ENCODE measurements at regions not wholly inside any gene's neighbourhood (a gene's known extent, or its start where the extent isn't known, plus 50 kb on each side); places are given as distances from the start of the nearest gene placed in this dataset.

DNA sequence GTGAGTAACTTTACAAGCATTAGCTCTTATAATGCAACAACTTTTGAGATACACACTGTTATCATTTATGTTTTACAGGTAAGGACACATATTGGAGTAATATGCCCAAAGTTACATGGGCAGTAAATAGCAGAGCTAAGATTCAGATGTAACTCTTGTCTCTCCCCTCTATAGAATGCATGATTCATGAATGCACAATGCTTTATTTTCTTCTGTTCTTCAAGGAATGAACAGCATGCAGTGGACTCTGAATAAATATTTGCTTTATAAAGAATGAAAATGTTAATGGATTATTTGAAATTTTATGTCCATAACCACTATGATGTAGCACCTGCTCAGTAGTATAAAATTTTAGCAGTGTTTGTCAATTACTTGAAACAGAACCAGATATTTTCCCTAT is 629.5 kb downstream of the KCTD16 start:
- H3K36me3 ChIP-seq (ENCODE audit: insufficient read depth), result no peaks in the 10 kb centered on the region
- H3K36me3 Mint-ChIP-seq (ENCODE audit: low read depth), result no peaks in the 10 kb centered on the region

More for the DNA sequence above, 629.5 kb downstream of the KCTD16 start:
- TF ChIP-seq JUNB (IDR thresholded peaks at IDR 0.05; ENCODE audit: unreplicated experiment) (no peak), NANOG (IDR thresholded peaks at IDR 0.05; ENCODE audit: borderline replicate concordance) (no peak), ZNF331 (CRISPR knock-in tag; IDR thresholded peaks at IDR 0.05; ENCODE audit: low read depth) (no peak), ZNF114 (CRISPR knock-in tag; IDR thresholded peaks at IDR 0.05) (no peak), EZH2 (IDR thresholded peaks at IDR 0.05; ENCODE audit: low read depth, unreplicated experiment) (no peak), EZH2phosphoT487 (IDR thresholded peaks at IDR 0.05; ENCODE audit: unreplicated experiment) (no peak), POLR2AphosphoS5 (IDR thresholded peaks at IDR 0.05; ENCODE audit: low read depth) (no peak), CREB1 (CRISPR knock-in tag; IDR thresholded peaks at IDR 0.05; ENCODE audit: low read depth) (no peak)
- TF ChIP-seq, protein P1, sequence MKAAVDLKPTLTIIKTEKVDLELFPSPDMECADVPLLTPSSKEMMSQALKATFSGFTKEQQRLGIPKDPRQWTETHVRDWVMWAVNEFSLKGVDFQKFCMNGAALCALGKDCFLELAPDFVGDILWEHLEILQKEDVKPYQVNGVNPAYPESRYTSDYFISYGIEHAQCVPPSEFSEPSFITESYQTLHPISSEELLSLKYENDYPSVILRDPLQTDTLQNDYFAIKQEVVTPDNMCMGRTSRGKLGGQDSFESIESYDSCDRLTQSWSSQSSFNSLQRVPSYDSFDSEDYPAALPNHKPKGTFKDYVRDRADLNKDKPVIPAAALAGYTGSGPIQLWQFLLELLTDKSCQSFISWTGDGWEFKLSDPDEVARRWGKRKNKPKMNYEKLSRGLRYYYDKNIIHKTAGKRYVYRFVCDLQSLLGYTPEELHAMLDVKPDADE (IDR thresholded peaks at IDR 0.05), result no peak
- TF ChIP-seq, protein P2, sequence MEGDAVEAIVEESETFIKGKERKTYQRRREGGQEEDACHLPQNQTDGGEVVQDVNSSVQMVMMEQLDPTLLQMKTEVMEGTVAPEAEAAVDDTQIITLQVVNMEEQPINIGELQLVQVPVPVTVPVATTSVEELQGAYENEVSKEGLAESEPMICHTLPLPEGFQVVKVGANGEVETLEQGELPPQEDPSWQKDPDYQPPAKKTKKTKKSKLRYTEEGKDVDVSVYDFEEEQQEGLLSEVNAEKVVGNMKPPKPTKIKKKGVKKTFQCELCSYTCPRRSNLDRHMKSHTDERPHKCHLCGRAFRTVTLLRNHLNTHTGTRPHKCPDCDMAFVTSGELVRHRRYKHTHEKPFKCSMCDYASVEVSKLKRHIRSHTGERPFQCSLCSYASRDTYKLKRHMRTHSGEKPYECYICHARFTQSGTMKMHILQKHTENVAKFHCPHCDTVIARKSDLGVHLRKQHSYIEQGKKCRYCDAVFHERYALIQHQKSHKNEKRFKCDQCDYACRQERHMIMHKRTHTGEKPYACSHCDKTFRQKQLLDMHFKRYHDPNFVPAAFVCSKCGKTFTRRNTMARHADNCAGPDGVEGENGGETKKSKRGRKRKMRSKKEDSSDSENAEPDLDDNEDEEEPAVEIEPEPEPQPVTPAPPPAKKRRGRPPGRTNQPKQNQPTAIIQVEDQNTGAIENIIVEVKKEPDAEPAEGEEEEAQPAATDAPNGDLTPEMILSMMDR (conservative IDR thresholded peaks at IDR 0.05; ENCODE audit: low read depth in 2 of 2), result no peak
- TF ChIP-seq, protein P3, sequence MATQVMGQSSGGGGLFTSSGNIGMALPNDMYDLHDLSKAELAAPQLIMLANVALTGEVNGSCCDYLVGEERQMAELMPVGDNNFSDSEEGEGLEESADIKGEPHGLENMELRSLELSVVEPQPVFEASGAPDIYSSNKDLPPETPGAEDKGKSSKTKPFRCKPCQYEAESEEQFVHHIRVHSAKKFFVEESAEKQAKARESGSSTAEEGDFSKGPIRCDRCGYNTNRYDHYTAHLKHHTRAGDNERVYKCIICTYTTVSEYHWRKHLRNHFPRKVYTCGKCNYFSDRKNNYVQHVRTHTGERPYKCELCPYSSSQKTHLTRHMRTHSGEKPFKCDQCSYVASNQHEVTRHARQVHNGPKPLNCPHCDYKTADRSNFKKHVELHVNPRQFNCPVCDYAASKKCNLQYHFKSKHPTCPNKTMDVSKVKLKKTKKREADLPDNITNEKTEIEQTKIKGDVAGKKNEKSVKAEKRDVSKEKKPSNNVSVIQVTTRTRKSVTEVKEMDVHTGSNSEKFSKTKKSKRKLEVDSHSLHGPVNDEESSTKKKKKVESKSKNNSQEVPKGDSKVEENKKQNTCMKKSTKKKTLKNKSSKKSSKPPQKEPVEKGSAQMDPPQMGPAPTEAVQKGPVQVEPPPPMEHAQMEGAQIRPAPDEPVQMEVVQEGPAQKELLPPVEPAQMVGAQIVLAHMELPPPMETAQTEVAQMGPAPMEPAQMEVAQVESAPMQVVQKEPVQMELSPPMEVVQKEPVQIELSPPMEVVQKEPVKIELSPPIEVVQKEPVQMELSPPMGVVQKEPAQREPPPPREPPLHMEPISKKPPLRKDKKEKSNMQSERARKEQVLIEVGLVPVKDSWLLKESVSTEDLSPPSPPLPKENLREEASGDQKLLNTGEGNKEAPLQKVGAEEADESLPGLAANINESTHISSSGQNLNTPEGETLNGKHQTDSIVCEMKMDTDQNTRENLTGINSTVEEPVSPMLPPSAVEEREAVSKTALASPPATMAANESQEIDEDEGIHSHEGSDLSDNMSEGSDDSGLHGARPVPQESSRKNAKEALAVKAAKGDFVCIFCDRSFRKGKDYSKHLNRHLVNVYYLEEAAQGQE (IDR thresholded peaks at IDR 0.05; ENCODE audit: unreplicated experiment), result no peak
- TF ChIP-seq, protein P4, sequence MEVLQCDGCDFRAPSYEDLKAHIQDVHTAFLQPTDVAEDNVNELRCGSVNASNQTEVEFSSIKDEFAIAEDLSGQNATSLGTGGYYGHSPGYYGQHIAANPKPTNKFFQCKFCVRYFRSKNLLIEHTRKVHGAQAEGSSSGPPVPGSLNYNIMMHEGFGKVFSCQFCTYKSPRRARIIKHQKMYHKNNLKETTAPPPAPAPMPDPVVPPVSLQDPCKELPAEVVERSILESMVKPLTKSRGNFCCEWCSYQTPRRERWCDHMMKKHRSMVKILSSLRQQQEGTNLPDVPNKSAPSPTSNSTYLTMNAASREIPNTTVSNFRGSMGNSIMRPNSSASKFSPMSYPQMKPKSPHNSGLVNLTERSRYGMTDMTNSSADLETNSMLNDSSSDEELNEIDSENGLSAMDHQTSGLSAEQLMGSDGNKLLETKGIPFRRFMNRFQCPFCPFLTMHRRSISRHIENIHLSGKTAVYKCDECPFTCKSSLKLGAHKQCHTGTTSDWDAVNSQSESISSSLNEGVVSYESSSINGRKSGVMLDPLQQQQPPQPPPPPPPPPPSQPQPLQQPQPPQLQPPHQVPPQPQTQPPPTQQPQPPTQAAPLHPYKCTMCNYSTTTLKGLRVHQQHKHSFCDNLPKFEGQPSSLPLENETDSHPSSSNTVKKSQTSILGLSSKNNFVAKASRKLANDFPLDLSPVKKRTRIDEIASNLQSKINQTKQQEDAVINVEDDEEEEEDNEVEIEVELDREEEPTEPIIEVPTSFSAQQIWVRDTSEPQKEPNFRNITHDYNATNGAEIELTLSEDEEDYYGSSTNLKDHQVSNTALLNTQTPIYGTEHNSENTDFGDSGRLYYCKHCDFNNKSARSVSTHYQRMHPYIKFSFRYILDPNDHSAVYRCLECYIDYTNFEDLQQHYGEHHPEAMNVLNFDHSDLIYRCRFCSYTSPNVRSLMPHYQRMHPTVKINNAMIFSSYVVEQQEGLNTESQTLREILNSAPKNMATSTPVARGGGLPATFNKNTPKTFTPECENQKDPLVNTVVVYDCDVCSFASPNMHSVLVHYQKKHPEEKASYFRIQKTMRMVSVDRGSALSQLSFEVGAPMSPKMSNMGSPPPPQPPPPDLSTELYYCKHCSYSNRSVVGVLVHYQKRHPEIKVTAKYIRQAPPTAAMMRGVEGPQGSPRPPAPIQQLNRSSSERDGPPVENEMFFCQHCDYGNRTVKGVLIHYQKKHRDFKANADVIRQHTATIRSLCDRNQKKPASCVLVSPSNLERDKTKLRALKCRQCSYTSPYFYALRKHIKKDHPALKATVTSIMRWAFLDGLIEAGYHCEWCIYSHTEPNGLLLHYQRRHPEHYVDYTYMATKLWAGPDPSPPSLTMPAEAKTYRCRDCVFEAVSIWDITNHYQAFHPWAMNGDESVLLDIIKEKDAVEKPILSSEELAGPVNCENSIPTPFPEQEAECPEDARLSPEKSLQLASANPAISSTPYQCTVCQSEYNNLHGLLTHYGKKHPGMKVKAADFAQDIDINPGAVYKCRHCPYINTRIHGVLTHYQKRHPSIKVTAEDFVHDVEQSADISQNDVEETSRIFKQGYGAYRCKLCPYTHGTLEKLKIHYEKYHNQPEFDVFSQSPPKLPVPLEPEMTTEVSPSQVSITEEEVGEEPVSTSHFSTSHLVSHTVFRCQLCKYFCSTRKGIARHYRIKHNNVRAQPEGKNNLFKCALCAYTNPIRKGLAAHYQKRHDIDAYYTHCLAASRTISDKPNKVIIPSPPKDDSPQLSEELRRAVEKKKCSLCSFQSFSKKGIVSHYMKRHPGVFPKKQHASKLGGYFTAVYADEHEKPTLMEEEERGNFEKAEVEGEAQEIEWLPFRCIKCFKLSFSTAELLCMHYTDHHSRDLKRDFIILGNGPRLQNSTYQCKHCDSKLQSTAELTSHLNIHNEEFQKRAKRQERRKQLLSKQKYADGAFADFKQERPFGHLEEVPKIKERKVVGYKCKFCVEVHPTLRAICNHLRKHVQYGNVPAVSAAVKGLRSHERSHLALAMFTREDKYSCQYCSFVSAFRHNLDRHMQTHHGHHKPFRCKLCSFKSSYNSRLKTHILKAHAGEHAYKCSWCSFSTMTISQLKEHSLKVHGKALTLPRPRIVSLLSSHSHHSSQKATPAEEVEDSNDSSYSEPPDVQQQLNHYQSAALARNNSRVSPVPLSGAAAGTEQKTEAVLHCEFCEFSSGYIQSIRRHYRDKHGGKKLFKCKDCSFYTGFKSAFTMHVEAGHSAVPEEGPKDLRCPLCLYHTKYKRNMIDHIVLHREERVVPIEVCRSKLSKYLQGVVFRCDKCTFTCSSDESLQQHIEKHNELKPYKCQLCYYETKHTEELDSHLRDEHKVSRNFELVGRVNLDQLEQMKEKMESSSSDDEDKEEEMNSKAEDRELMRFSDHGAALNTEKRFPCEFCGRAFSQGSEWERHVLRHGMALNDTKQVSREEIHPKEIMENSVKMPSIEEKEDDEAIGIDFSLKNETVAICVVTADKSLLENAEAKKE (CRISPR knock-in tag; IDR thresholded peaks at IDR 0.05), result no peak
- no peak overlapping the region for H2AFZ ChIP-seq
- H3K4me3 Mint-ChIP-seq, result no peak overlapping the region
- no peak overlapping the region for H3K4me2 ChIP-seq
- H3K27me3 ChIP-seq (ENCODE audit: insufficient read depth), result no peaks in the 10 kb centered on the region
- no peak overlapping the region for H3K4me3 ChIP-seq
- no peaks in the 10 kb centered on the region for H3K79me2 ChIP-seq (replicated peaks; ENCODE audit: insufficient read depth)
- H3K27me3 Mint-ChIP-seq (ENCODE audit: insufficient read depth, low read depth, poor library complexity), result peaks cover 2% of the 10 kb centered on the region
- H3K4me1 ChIP-seq (ENCODE audit: insufficient read depth), result no peaks in the 10 kb centered on the region
- H3K4me1 Mint-ChIP-seq, result peaks cover under 1% of the 10 kb centered on the region; the same call in 2 of the 3 replicates
- no peaks in the 10 kb centered on the region for H3F3A ChIP-seq (replicated peaks; ENCODE audit: low read depth)
- H3K9me2 ChIP-seq (ENCODE audit: insufficient read depth), result no peaks in the 10 kb centered on the region
- H3K27ac Mint-ChIP-seq, result no peak overlapping the region
- H3K27ac ChIP-seq (ENCODE audit: low read depth), result no peak overlapping the region
- no peak for ATAC-seq
- no peaks in the 10 kb centered on the region for H3K9me3 Mint-ChIP-seq
- H4K20me1 ChIP-seq (replicated peaks; ENCODE audit: insufficient read depth), result no peaks in the 10 kb centered on the region
- DNase-seq (ENCODE audit: low spot score), result no peak

Measured in GM23338 (cell line).